Liver (tissue), 8 donors: ENCODE measurements at regions not wholly inside any gene's neighbourhood (a gene's known extent, or its start where the extent isn't known, plus 50 kb on each side); places are given as distances from the start of the nearest gene placed in this dataset.

Experiments used
- DNase-seq: peaks from one replicate; pipeline ENCODE4 v3.0.0-alpha.2; 2017; ENCODE audit warnings: low spot score
- H3K27ac ChIP-seq, 2 donors: one replicate each; pipeline ENCODE4 v1.7.0; 2013; ENCODE audit warnings: inconsistent platforms in 2 of 2, low read length in 2 of 2, control low read depth in 1 of 2, low read depth in 1 of 2, mild to moderate bottlenecking in 1 of 2
- H3K27me3 ChIP-seq, 4 donors: one replicate each; pipeline versions ENCODE4 v1.6.1 to v1.7.0; 2013; ENCODE audit warnings: low read length in 3 of 4, inconsistent platforms in 1 of 4, mild to moderate bottlenecking in 1 of 4, moderate library complexity in 1 of 4; ENCODE audit not compliant: control insufficient read depth in 4 of 4, insufficient read depth in 4 of 4
- H3K36me3 ChIP-seq, 4 donors: one replicate each; pipeline versions ENCODE4 v1.6.1 to v1.7.0; 2013; ENCODE audit warnings: low read length in 3 of 4, mild to moderate bottlenecking in 3 of 4, low read depth in 1 of 4, moderate library complexity in 1 of 4; ENCODE audit not compliant: control insufficient read depth in 4 of 4, insufficient read depth in 3 of 4
- H3K4me1 ChIP-seq, 4 donors: one replicate each; pipeline versions ENCODE4 v1.6.1 to v1.7.0; 2013; ENCODE audit warnings: low read length in 3 of 4, mild to moderate bottlenecking in 3 of 4, moderate library complexity in 1 of 4; ENCODE audit not compliant: control insufficient read depth in 4 of 4, insufficient read depth in 4 of 4
- H3K4me3 ChIP-seq, 3 donors: one replicate each; pipeline versions ENCODE4 v1.6.1 to v1.7.0; 2013; ENCODE audit warnings: low read length in 3 of 3, control low read depth in 1 of 3, low read depth in 1 of 3, mild to moderate bottlenecking in 1 of 3
- H3K9ac ChIP-seq, 2 donors: one replicate each; pipeline ENCODE4 v1.7.0; 2013; ENCODE audit warnings: low read length in 2 of 2, mild to moderate bottlenecking in 2 of 2, moderate library complexity in 2 of 2, control low read depth in 1 of 2, low read depth in 1 of 2
- H3K9me3 ChIP-seq, 4 donors: one replicate each; pipeline versions ENCODE4 v1.6.1 to v1.7.0; 2013; ENCODE audit warnings: low read length in 3 of 4; ENCODE audit not compliant: control insufficient read depth in 4 of 4
- ATF3 ChIP-seq: IDR thresholded peaks from 2 replicates; pipeline ENCODE4 v1.6.1; 2016; ENCODE audit warnings: antibody characterized with exemption
- EGR1 ChIP-seq, 2 donors: IDR thresholded peaks; 2 replicates each; pipeline ENCODE4 v1.6.1; 2016 to 2018; ENCODE audit warnings: antibody characterized with exemption in 2 of 2, low read depth in 2 of 2
- FOXA1 ChIP-seq: IDR thresholded peaks from 2 replicates; pipeline ENCODE4 v1.6.1; 2016; ENCODE audit warnings: antibody characterized with exemption
- FOXA2 ChIP-seq: IDR thresholded peaks from 2 replicates; pipeline ENCODE4 v1.6.1; 2016; ENCODE audit warnings: antibody characterized with exemption
- GABPA ChIP-seq, 2 donors: IDR thresholded peaks in 1 of 2; conservative IDR thresholded peaks in 1 of 2; 2 replicates each; pipeline ENCODE4 v1.6.1; 2016; ENCODE audit warnings: antibody characterized with exemption in 2 of 2, mild to moderate bottlenecking in 1 of 2, moderate library complexity in 1 of 2
- HNF4A ChIP-seq, 2 donors: conservative IDR thresholded peaks; 2 replicates each; pipeline ENCODE4 v1.6.1; 2016; ENCODE audit warnings: antibody characterized with exemption in 2 of 2, mild to moderate bottlenecking in 2 of 2
- HNF4G ChIP-seq: IDR thresholded peaks from 2 replicates; pipeline ENCODE4 v1.6.1; 2016; ENCODE audit warnings: antibody characterized with exemption
- JUND ChIP-seq, 2 donors: IDR thresholded peaks; 2 replicates each; pipeline ENCODE4 v1.6.1; 2016; ENCODE audit warnings: antibody characterized with exemption in 2 of 2
- NR2F2 ChIP-seq: IDR thresholded peaks from 2 replicates; pipeline ENCODE4 v1.6.1; 2016; ENCODE audit warnings: antibody characterized with exemption
- RAD21 ChIP-seq, 2 donors: IDR thresholded peaks; 2 replicates each; pipeline ENCODE4 v1.6.1; 2016; ENCODE audit warnings: antibody characterized with exemption in 2 of 2, mild to moderate bottlenecking in 2 of 2
- REST ChIP-seq: IDR thresholded peaks from 2 replicates; pipeline ENCODE4 v1.6.1; 2016; ENCODE audit warnings: antibody characterized with exemption, mild to moderate bottlenecking
- RXRA ChIP-seq, 2 donors: IDR thresholded peaks; 2 replicates each; pipeline ENCODE4 v1.6.1; 2017 to 2018; ENCODE audit warnings: antibody characterized with exemption in 2 of 2, mild to moderate bottlenecking in 1 of 2
- SP1 ChIP-seq: IDR thresholded peaks from 2 replicates; pipeline ENCODE4 v1.6.1; 2018; ENCODE audit warnings: antibody characterized with exemption, mild to moderate bottlenecking
- TAF1 ChIP-seq: conservative IDR thresholded peaks from 2 replicates; pipeline ENCODE4 v1.6.1; 2016; ENCODE audit warnings: antibody characterized with exemption, mild to moderate bottlenecking
- YY1 ChIP-seq: IDR thresholded peaks from 2 replicates; pipeline ENCODE4 v1.6.1; 2016; ENCODE audit warnings: antibody characterized with exemption, mild to moderate bottlenecking
- WGBS: extraction: QIAGEN DNeasy Blood & Tissue Kit; methylation state at CpG from one replicate; pipeline ENCODE4 v1.1.7; 2013; 5-methylcytosine and 5-hydroxymethylcytosine counted together
- TF ChIP-seq, protein P1 (sequence below): fragments of 150-350 bp; IDR thresholded peaks from 2 replicates; pipeline ENCODE4 v1.5.1; 2017; ENCODE audit warnings: improper control_type of control experiment, low read depth, low read length; ENCODE audit not compliant: missing input control
- TF ChIP-seq, protein P2 (sequence below): IDR thresholded peaks from 2 replicates; pipeline ENCODE4 v1.6.1; 2016; ENCODE audit warnings: antibody characterized with exemption
- TF ChIP-seq, protein P3 (sequence below): IDR thresholded peaks from 2 replicates; pipeline ENCODE4 v1.6.1; 2016; ENCODE audit warnings: antibody characterized with exemption
- donor health status: healthy.
- donor health status: healthy.
- donor health status: healthy.
- donor health status: healthy.
- donor health status: healthy.

DNA sequence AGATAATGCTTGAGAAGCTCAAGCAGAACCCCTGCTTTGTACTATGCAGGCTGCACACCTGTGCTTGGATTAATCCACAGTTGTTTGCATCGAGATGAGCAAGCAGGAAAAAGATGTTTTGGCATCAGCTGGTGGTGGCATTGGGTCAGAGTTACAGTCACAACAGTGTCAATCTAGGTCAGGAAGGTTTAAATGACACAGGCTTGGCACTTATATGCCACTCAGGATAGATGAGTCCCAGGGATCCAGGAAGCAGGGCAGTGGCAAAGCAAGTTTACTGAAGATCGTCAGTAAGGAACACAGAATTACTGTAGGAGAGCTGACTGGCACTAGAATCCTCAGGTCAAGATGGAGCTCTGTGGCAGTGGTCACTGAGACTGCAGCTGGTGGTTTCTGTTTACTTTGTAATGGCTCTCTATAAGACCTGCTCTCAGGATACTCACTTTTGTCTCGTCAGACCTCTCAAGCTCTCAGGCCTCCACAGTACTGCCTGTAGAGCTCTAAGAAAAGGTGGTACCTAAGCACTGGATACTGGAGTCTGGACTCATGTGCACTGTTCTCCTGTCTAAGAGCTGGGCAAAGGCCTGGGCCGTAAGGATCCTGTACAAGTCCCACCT is 110.1 kb upstream of the HS3ST5 start:
- DNase-seq, result no peak

More for the DNA sequence above, 110.1 kb upstream of the HS3ST5 start:
- Histone ChIP-seq H3K27me3 (no peaks in the 10 kb centered on the region), H3K36me3 (no peaks in the 10 kb centered on the region), H3K9me3 (no peaks in the 10 kb centered on the region), H3K4me1 (no peaks in the 10 kb centered on the region), H3K4me3 (no peak overlapping the region), H3K27ac (no peak overlapping the region), H3K9ac (no peak overlapping the region)
- 74% methylated on average over 4 of the region's 4 CpGs for WGBS
- TF ChIP-seq HNF4A (conservative IDR thresholded peaks at IDR 0.05) (no peak), HNF4G (no peak), FOXA1 (no peak), TAF1 (no peak), YY1 (no peak), ATF3 (no peak), GABPA (IDR thresholded peaks at IDR 0.05 in 1 of 2, conservative IDR thresholded peaks at IDR 0.05 in 1 of 2) (no peak), RAD21 (IDR thresholded peaks at IDR 0.05) (no peak), JUND (IDR thresholded peaks at IDR 0.05) (no peak), SP1 (no peak), NR2F2 (no peak), RXRA (IDR thresholded peaks at IDR 0.05) (no peak), REST (no peak), FOXA2 (no peak), EGR1 (IDR thresholded peaks at IDR 0.05; ENCODE audit: low read depth in 2 of 2) (no peak)
- TF ChIP-seq, protein P1, sequence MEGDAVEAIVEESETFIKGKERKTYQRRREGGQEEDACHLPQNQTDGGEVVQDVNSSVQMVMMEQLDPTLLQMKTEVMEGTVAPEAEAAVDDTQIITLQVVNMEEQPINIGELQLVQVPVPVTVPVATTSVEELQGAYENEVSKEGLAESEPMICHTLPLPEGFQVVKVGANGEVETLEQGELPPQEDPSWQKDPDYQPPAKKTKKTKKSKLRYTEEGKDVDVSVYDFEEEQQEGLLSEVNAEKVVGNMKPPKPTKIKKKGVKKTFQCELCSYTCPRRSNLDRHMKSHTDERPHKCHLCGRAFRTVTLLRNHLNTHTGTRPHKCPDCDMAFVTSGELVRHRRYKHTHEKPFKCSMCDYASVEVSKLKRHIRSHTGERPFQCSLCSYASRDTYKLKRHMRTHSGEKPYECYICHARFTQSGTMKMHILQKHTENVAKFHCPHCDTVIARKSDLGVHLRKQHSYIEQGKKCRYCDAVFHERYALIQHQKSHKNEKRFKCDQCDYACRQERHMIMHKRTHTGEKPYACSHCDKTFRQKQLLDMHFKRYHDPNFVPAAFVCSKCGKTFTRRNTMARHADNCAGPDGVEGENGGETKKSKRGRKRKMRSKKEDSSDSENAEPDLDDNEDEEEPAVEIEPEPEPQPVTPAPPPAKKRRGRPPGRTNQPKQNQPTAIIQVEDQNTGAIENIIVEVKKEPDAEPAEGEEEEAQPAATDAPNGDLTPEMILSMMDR, result no peak
- TF ChIP-seq, protein P2, sequence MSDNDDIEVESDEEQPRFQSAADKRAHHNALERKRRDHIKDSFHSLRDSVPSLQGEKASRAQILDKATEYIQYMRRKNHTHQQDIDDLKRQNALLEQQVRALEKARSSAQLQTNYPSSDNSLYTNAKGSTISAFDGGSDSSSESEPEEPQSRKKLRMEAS, result no peak
- TF ChIP-seq, protein P3, sequence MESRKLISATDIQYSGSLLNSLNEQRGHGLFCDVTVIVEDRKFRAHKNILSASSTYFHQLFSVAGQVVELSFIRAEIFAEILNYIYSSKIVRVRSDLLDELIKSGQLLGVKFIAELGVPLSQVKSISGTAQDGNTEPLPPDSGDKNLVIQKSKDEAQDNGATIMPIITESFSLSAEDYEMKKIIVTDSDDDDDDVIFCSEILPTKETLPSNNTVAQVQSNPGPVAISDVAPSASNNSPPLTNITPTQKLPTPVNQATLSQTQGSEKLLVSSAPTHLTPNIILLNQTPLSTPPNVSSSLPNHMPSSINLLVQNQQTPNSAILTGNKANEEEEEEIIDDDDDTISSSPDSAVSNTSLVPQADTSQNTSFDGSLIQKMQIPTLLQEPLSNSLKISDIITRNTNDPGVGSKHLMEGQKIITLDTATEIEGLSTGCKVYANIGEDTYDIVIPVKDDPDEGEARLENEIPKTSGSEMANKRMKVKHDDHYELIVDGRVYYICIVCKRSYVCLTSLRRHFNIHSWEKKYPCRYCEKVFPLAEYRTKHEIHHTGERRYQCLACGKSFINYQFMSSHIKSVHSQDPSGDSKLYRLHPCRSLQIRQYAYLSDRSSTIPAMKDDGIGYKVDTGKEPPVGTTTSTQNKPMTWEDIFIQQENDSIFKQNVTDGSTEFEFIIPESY, result no peak
